Heart right ventricle (tissue), 16 donors: ENCODE measurements at regions not wholly inside any gene's neighbourhood (a gene's known extent, or its start where the extent isn't known, plus 50 kb on each side); places are given as distances from the start of the nearest gene placed in this dataset.
"Not testable (repeated sequence)": the region's sequence is repeated elsewhere in the genome, so short reads cannot be mapped to it uniquely, and the experiment has no call there.

Experiments used
- ATAC-seq, 8 donors: fragments of 200-7000 bp; cut with Tn5 transposase; one replicate each; pipeline ENCODE4 v1.9.1; 2020; ENCODE audit warnings: mild to moderate bottlenecking in 8 of 8, moderate library complexity in 8 of 8, moderate number of reproducible peaks in 1 of 8
- DNase-seq, 2 donors: peaks; one replicate each; pipeline ENCODE4 v3.0.0-alpha.2; 2020
- H3K27ac ChIP-seq, 10 donors: fragments of 200-600 bp; sonication (generic) in 2 of 10; one replicate each; pipeline versions ENCODE4 v1.5.0 to v1.8.0; 2020 to 2022; ENCODE audit warnings: mild to moderate bottlenecking in 3 of 10
- H3K27me3 ChIP-seq, 7 donors: fragments of 200-600 bp; one replicate each; pipeline ENCODE4 v1.8.0; 2021 to 2022; ENCODE audit warnings: mild to moderate bottlenecking in 2 of 7
- H3K36me3 ChIP-seq, 9 donors: fragments of 200-600 bp; sonication (generic) in 1 of 9; one replicate each; pipeline versions ENCODE4 v1.5.0 to v1.8.0; 2020 to 2022; ENCODE audit warnings: mild to moderate bottlenecking in 2 of 9
- H3K4me1 ChIP-seq, 9 donors: fragments of 200-600 bp; sonication (generic) in 1 of 9; one replicate each; pipeline versions ENCODE4 v1.5.0 to v1.8.0; 2020 to 2022; ENCODE audit warnings: mild to moderate bottlenecking in 4 of 9
- H3K4me3 ChIP-seq, 10 donors: fragments of 200-600 bp; sonication (generic) in 2 of 10; one replicate each; pipeline versions ENCODE4 v1.5.0 to v1.8.0; 2020 to 2022; ENCODE audit warnings: mild to moderate bottlenecking in 7 of 10, moderate library complexity in 2 of 10
- H3K9me3 ChIP-seq, 11 donors: fragments of 200-600 bp in 10 of 11; sonication (generic) in 2 of 11; one replicate each; pipeline versions ENCODE4 v1.5.0 to v1.8.0; 2013 to 2022; ENCODE audit warnings: mild to moderate bottlenecking in 2 of 11, control low read depth in 1 of 11, moderate library complexity in 1 of 11
- WGBS, 2 donors: extraction: QIAGEN DNeasy Blood & Tissue Kit; methylation state at CpG; one replicate each; pipeline ENCODE4 v1.1.7; 2013; ENCODE audit warnings: inconsistent platforms in 1 of 2; 5-methylcytosine and 5-hydroxymethylcytosine counted together
- intact Hi-C, 10 donors: fragments of 100-400 bp; cut with DNase I; formaldehyde crosslinking; loops; one replicate each; pipeline versions ENCODE4 v1.11.1 to v1.14.2; 2022
- TF ChIP-seq, protein P1 (sequence below), 9 donors: fragments of 200-600 bp; sonication (generic) in 2 of 9; IDR thresholded peaks; one replicate each; pipeline versions ENCODE4 v1.5.0 to v1.8.0; 2021 to 2022; ENCODE audit warnings: antibody characterized with exemption in 9 of 9, mild to moderate bottlenecking in 5 of 9, moderate library complexity in 1 of 9
- donor health status: Arrhythmogenic right ventricular cardiomyopathy.
- donor health status: ischemic (EF 13 %, LVEDD 7.1; RV severe dilation, severe dysfunction).
- donor health status: healthy with polysubstance abuse.
- donor health status: DM: no; HTN: yes; CAD: no.
- donor health status: DM: no; HTN: no; CAD: no.
- donor health status: ischemic (EF 25% LVEDD 6.9; RV normal size, moderate dysfunction).
- donor health status: ischemic (EF 25% LVEDD 5.7; RV mildly dilated, moderate dysfunction).
- donor health status: healthy.
- donor health status: DM: yes; HTN: yes; CAD: no.
- donor health status: Ischemic cardiomyopathy.
- donor health status: ischemic (EF 35%, LVEDD 5.7; RV mildly dilated, moderate dysfunction).
- donor health status: nonischemic (EF 11% LVEDD 7.7; RV severe dilation, severe dysfunction).
- donor health status: DM: yes; HTN: yes; CAD: no.
- donor health status: PGD.
- donor health status: ischemic (EF 29% LVEDD 5.4; RV normal size, mild dysfunction).
- donor health status: nonischemic (EF 23%, LVEDD 6.1; RV moderate dilation, normal function).

- TF ChIP-seq, protein P1, sequence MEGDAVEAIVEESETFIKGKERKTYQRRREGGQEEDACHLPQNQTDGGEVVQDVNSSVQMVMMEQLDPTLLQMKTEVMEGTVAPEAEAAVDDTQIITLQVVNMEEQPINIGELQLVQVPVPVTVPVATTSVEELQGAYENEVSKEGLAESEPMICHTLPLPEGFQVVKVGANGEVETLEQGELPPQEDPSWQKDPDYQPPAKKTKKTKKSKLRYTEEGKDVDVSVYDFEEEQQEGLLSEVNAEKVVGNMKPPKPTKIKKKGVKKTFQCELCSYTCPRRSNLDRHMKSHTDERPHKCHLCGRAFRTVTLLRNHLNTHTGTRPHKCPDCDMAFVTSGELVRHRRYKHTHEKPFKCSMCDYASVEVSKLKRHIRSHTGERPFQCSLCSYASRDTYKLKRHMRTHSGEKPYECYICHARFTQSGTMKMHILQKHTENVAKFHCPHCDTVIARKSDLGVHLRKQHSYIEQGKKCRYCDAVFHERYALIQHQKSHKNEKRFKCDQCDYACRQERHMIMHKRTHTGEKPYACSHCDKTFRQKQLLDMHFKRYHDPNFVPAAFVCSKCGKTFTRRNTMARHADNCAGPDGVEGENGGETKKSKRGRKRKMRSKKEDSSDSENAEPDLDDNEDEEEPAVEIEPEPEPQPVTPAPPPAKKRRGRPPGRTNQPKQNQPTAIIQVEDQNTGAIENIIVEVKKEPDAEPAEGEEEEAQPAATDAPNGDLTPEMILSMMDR (IDR thresholded peaks at IDR 0.05): no peak
- H3K27me3 ChIP-seq: no peaks in the 10 kb centered on the region
- no peak overlapping the region for H3K4me3 ChIP-seq
- intact Hi-C loops: no loop called here
- ATAC-seq (no peak), DNase-seq (no peak)
- H3K36me3 ChIP-seq: no peaks in the 10 kb centered on the region
- H3K27ac ChIP-seq: no peak overlapping the region
- no peaks in the 10 kb centered on the region for H3K4me1 ChIP-seq
- peaks cover 0 to 11% (median 0%) of the 10 kb centered on the region in 11 donors for H3K9me3 ChIP-seq
- 0 to 36% methylated on average over 1 of the region's 1 CpG for WGBS, 2 donors
Measured at GRCh38 chr2:192932376-192932775, 737.6 kb upstream of the TMEFF2 start.

DNA sequence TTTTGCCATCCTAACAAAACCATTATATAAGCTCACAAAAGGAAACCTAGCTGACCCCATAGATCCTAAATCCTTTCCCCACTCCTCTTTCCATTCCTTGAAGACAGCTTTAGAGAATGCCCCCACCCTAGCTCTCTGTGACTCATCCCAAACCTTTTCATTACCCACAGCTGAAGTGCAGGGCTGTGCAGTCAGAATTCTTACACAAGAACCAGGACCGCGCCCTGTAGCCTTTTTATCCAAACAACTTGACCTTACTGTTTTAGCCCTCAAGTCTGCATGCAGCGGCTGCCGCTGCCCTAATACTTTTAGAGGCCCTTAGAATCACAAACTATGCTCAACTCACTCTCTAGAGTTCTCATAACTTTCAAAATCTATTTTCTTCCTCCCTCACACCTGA lies 726.9 kb upstream of the TMEFF2 start:
- H3K36me3 ChIP-seq: not testable (repeated sequence)

DNA sequence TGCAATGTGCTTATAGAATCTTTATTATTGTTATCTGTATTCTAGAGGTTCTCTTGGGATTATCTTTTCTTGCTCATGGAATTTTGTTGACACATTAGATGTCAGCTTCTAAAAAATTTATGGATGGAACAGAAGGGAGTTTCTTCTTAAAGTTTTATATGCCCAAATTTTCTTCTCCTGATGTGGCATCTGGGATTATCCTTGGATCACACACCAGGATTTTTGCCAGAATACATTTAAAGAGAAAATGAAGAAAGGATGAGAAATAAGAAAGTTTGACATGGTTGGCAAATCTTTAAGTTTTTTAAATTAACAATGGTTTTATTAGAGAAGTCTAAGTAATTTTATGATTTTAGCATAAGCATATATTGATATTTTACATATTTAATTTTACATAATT lies 706.7 kb upstream of the TMEFF2 start:
- no peaks in the 10 kb centered on the region for H3K36me3 ChIP-seq
- H3K9me3 ChIP-seq: peaks cover 0 to 10% (median 0%) of the 10 kb centered on the region in 11 donors
- ATAC-seq: no peak
- intact Hi-C loops: no loop called here
- no peak overlapping the region for H3K27ac ChIP-seq
- H3K4me3 ChIP-seq: no peak overlapping the region
- no peaks in the 10 kb centered on the region for H3K4me1 ChIP-seq
- DNase-seq: no peak
- TF ChIP-seq, protein P1 (IDR thresholded peaks at IDR 0.05): no peak
- no peaks in the 10 kb centered on the region for H3K27me3 ChIP-seq

More for the DNA sequence above, 726.9 kb upstream of the TMEFF2 start:
- peaks cover 0 to 27% (median 0%) of the 10 kb centered on the region in 11 donors for H3K9me3 ChIP-seq
- ATAC-seq, H3K27me3 ChIP-seq, DNase-seq, intact Hi-C loops, H3K27ac ChIP-seq, H3K4me3 ChIP-seq, H3K4me1 ChIP-seq: not testable (repeated sequence)
- 81 to 96% methylated on average over 4 of the region's 4 CpGs for WGBS, 2 donors

- peaks cover 0 to 2% (median 0%) of the 10 kb centered on the region in 11 donors for H3K9me3 ChIP-seq
- TF ChIP-seq, protein P1 (IDR thresholded peaks at IDR 0.05): no peak
- H3K36me3 ChIP-seq: no peaks in the 10 kb centered on the region
- 82 to 94% methylated on average over 3 of the region's 3 CpGs for WGBS, 2 donors
- ATAC-seq (no peak), DNase-seq (no peak)
- H3K4me3 ChIP-seq: no peak overlapping the region
- intact Hi-C loops: no loop called here
- H3K27me3 ChIP-seq: no peaks in the 10 kb centered on the region
- H3K4me1 ChIP-seq: no peaks in the 10 kb centered on the region
- no peak overlapping the region for H3K27ac ChIP-seq
Measured at GRCh38 chr2:192899466-192899865, 704.7 kb upstream of the TMEFF2 start.

GRCh38 chr2:192893976-192894375 lies 699.2 kb upstream of the TMEFF2 start:
- WGBS, 2 donors: 94 to 95% methylated on average over 22 to 29 of the region's 29 CpGs
- intact Hi-C loops, H3K9me3 ChIP-seq, ATAC-seq, DNase-seq, H3K27me3 ChIP-seq, H3K27ac ChIP-seq, H3K4me3 ChIP-seq, H3K4me1 ChIP-seq, H3K36me3 ChIP-seq: not testable (repeated sequence)

- no peaks in the 10 kb centered on the region for H3K9me3 ChIP-seq
- H3K4me1 ChIP-seq: no peaks in the 10 kb centered on the region
- H3K27ac ChIP-seq: no peak overlapping the region
- no peak overlapping the region for H3K4me3 ChIP-seq
- intact Hi-C loops: no loop called here
- H3K36me3 ChIP-seq: no peaks in the 10 kb centered on the region
- no peaks in the 10 kb centered on the region for H3K27me3 ChIP-seq
- DNase-seq: no peak
- no peak for ATAC-seq
- TF ChIP-seq, protein P1 (IDR thresholded peaks at IDR 0.05): no peak
Measured at GRCh38 chr2:192888109-192888508, 693.4 kb upstream of the TMEFF2 start.
